MM.1S (cell line): ENCODE measurements at regions not wholly inside any gene's neighbourhood (a gene's known extent, or its start where the extent isn't known, plus 50 kb on each side); places are given as distances from the start of the nearest gene placed in this dataset.

Source experiments
- EZH2 ChIP-seq: fragments of 300-600 bp; sonication (generic); optimal IDR thresholded peaks from 2 replicates; pipeline ENCODE3; 2017; ENCODE audit warnings: low read depth, mild to moderate bottlenecking, antibody characterized with exemption, low read length, mixed read lengths
- EZH2phosphoT487 ChIP-seq: fragments of 300-600 bp; sonication (generic); IDR thresholded peaks from 2 replicates; pipeline ENCODE4 v1.6.1; 2018; ENCODE audit warnings: antibody characterized with exemption, low read length
- TF ChIP-seq, protein P1 (sequence below): fragments of 300-600 bp; sonication (generic); IDR thresholded peaks from 2 replicates; pipeline ENCODE4 v1.5.1; 2016; ENCODE audit warnings: antibody characterized with exemption, low read length, mixed read lengths

DNA sequence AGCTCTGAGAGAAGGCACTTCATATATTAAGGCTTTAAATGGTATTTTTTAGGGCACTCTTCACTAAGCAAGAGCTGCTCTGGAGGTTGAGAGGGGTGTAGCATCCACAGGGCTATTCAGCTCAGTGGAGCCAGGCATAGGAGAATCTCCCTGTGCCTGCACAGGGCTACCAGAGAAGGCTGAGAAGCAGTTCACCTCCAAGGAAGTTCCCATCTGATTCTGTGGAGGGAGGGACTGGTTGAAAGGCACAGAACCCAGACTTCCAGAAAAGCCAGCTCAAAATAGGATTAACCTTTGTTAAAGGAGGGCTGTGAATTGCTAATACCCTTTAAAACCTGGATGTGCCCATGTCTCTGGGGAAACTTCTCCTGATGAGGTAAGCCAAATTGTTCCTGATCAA, 304.5 kb downstream of the TTLL7 start:
- TF ChIP-seq, protein P1, sequence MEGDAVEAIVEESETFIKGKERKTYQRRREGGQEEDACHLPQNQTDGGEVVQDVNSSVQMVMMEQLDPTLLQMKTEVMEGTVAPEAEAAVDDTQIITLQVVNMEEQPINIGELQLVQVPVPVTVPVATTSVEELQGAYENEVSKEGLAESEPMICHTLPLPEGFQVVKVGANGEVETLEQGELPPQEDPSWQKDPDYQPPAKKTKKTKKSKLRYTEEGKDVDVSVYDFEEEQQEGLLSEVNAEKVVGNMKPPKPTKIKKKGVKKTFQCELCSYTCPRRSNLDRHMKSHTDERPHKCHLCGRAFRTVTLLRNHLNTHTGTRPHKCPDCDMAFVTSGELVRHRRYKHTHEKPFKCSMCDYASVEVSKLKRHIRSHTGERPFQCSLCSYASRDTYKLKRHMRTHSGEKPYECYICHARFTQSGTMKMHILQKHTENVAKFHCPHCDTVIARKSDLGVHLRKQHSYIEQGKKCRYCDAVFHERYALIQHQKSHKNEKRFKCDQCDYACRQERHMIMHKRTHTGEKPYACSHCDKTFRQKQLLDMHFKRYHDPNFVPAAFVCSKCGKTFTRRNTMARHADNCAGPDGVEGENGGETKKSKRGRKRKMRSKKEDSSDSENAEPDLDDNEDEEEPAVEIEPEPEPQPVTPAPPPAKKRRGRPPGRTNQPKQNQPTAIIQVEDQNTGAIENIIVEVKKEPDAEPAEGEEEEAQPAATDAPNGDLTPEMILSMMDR = no peak
- no peak for TF ChIP-seq EZH2phosphoT487
- no peak for TF ChIP-seq EZH2
